IgD-negative memory B cell (primary cell): ENCODE measurements at regions not wholly inside any gene's neighbourhood (a gene's known extent, or its start where the extent isn't known, plus 50 kb on each side); places are given as distances from the start of the nearest gene placed in this dataset.
A peak's percentile ranks its signal among the peaks of the same experiment; 100 is the strongest.
"Not testable (repeated sequence)": the region's sequence is repeated elsewhere in the genome, so short reads cannot be mapped to it uniquely, and the experiment has no call there.

Source experiments
- H3K27ac Mint-ChIP-seq, 3 donors: one replicate each; pipeline ENCODE4 v1.8.0; 2020 to 2022; ENCODE audit warnings: mild to moderate bottlenecking in 3 of 3, mixed read lengths in 3 of 3, moderate library complexity in 1 of 3
- H3K27me3 Mint-ChIP-seq: one replicate; pipeline ENCODE4 v1.8.0; 2021; ENCODE audit warnings: mixed read lengths
- H3K36me3 Mint-ChIP-seq: one replicate; pipeline ENCODE4 v1.8.0; 2020; ENCODE audit warnings: mild to moderate bottlenecking, mixed read lengths
- H3K4me1 Mint-ChIP-seq, 3 donors: one replicate each; pipeline ENCODE4 v1.8.0; 2020 to 2022; ENCODE audit warnings: mixed read lengths in 3 of 3, mild to moderate bottlenecking in 1 of 3
- H3K4me3 Mint-ChIP-seq, 4 donors: one replicate each; pipeline ENCODE4 v1.8.0; 2020 to 2022; ENCODE audit warnings: mild to moderate bottlenecking in 4 of 4, mixed read lengths in 4 of 4, moderate library complexity in 3 of 4
- H3K9me3 Mint-ChIP-seq, 3 donors: one replicate each; pipeline ENCODE4 v1.8.0; 2020 to 2021; ENCODE audit warnings: mixed read lengths in 3 of 3, mild to moderate bottlenecking in 1 of 3

GRCh38 chr14:106675716-106676115, 1149.3 kb downstream of the TMEM121 start:
- not testable (repeated sequence) for H3K27ac Mint-ChIP-seq, H3K4me3 Mint-ChIP-seq, H3K9me3 Mint-ChIP-seq, H3K36me3 Mint-ChIP-seq, H3K4me1 Mint-ChIP-seq
- peaks cover 31% of the 10 kb centered on the region for H3K27me3 Mint-ChIP-seq

GRCh38 chr14:106679776-106680175, 1153.4 kb downstream of the TMEM121 start:
- Mint-ChIP-seq H3K27ac (no peak overlapping the region), H3K9me3 (peaks cover 0 to 3% (median 0%) of the 10 kb centered on the region in 3 donors), H3K36me3 (no peaks in the 10 kb centered on the region), H3K4me1 (peaks cover 5 to 12% (median 8%) of the 10 kb centered on the region in 3 donors), H3K4me3 (no peak overlapping the region), H3K27me3 (peaks cover 27% of the 10 kb centered on the region)

- no peak overlapping the region for H3K27ac Mint-ChIP-seq
- H3K4me3 Mint-ChIP-seq = peak overlapping the region in 1 of 4 donors; percentile 4
- peaks cover 5 to 17% (median 12%) of the 10 kb centered on the region in 3 donors for H3K4me1 Mint-ChIP-seq
- H3K36me3 Mint-ChIP-seq = no peaks in the 10 kb centered on the region
- H3K27me3 Mint-ChIP-seq = peaks cover 31% of the 10 kb centered on the region
- H3K9me3 Mint-ChIP-seq = peaks cover 0 to 3% (median 0%) of the 10 kb centered on the region in 3 donors
Measured at GRCh38 chr14:106681161-106681560, 1154.8 kb downstream of the TMEM121 start.

GRCh38 chr14:106681568-106681967, 1155.2 kb downstream of the TMEM121 start:
- H3K4me1 Mint-ChIP-seq = peaks cover 5 to 17% (median 12%) of the 10 kb centered on the region in 3 donors
- peaks cover 29% of the 10 kb centered on the region for H3K27me3 Mint-ChIP-seq
- H3K9me3 Mint-ChIP-seq = peaks cover 0 to 3% (median 0%) of the 10 kb centered on the region in 3 donors
- H3K27ac Mint-ChIP-seq = no peak overlapping the region
- H3K4me3 Mint-ChIP-seq = no peak overlapping the region
- no peaks in the 10 kb centered on the region for H3K36me3 Mint-ChIP-seq

GRCh38 chr14:106683631-106684030, 1157.2 kb downstream of the TMEM121 start:
- Mint-ChIP-seq H3K4me1 (peaks cover 5 to 17% (median 14%) of the 10 kb centered on the region in 3 donors), H3K4me3 (no peak overlapping the region), H3K27ac (no peak overlapping the region), H3K36me3 (no peaks in the 10 kb centered on the region), H3K9me3 (peaks cover 0 to 3% (median 0%) of the 10 kb centered on the region in 3 donors), H3K27me3 (peaks cover 26% of the 10 kb centered on the region)

- no peak overlapping the region for H3K27ac Mint-ChIP-seq
- peaks cover 0 to 3% (median 0%) of the 10 kb centered on the region in 3 donors for H3K9me3 Mint-ChIP-seq
- no peaks in the 10 kb centered on the region for H3K36me3 Mint-ChIP-seq
- peaks cover 10 to 24% (median 14%) of the 10 kb centered on the region in 3 donors for H3K4me1 Mint-ChIP-seq
- H3K27me3 Mint-ChIP-seq = peaks cover 16% of the 10 kb centered on the region
- H3K4me3 Mint-ChIP-seq = no peak overlapping the region
Measured at GRCh38 chr14:106686533-106686932, 1160.2 kb downstream of the TMEM121 start.

GRCh38 chr14:106690333-106690891, 1164.0 kb downstream of the TMEM121 start:
- no peak overlapping the region for H3K4me3 Mint-ChIP-seq
- no peak overlapping the region for H3K27ac Mint-ChIP-seq
- H3K36me3 Mint-ChIP-seq = no peaks in the 10 kb centered on the region
- H3K9me3 Mint-ChIP-seq = no peaks in the 10 kb centered on the region
- peaks cover 10 to 17% (median 11%) of the 10 kb centered on the region in 3 donors for H3K4me1 Mint-ChIP-seq
- peaks cover 8% of the 10 kb centered on the region for H3K27me3 Mint-ChIP-seq

- Mint-ChIP-seq H3K27ac (peak overlapping the region in 2 of 3 donors; percentile 4 to 59), H3K9me3 (no peaks in the 10 kb centered on the region), H3K4me1 (peaks cover 10 to 15% (median 12%) of the 10 kb centered on the region in 3 donors)
Measured at GRCh38 chr14:106691601-106692291, 1165.4 kb downstream of the TMEM121 start.

GRCh38 chr14:106694638-106695393, 1168.4 kb downstream of the TMEM121 start:
- Mint-ChIP-seq H3K4me1 (peaks cover 12 to 34% (median 17%) of the 10 kb centered on the region in 3 donors), H3K4me3 (peak overlapping the region; percentile 46 to 91 (median 63)), H3K27me3 (no peaks in the 10 kb centered on the region), H3K9me3 (no peaks in the 10 kb centered on the region), H3K27ac (peak overlapping the region in 2 of 3 donors; percentile 19 to 45), H3K36me3 (no peaks in the 10 kb centered on the region)

More at GRCh38 chr14:106691601-106692291, 1165.4 kb downstream of the TMEM121 start:
- Mint-ChIP-seq H3K27me3 (peaks cover 3% of the 10 kb centered on the region), H3K4me3 (no peak overlapping the region), H3K36me3 (no peaks in the 10 kb centered on the region)

GRCh38 chr14:106698620-106699267, 1172.4 kb downstream of the TMEM121 start:
- Mint-ChIP-seq H3K27ac (peak overlapping the region in 1 of 3 donors; percentile 93), H3K4me1 (peaks cover 12 to 31% (median 16%) of the 10 kb centered on the region in 3 donors), H3K4me3 (peak overlapping the region; percentile 47 to 93 (median 66))
- not testable (repeated sequence) for H3K36me3 Mint-ChIP-seq, H3K9me3 Mint-ChIP-seq, H3K27me3 Mint-ChIP-seq

- peaks cover 3 to 21% (median 8%) of the 10 kb centered on the region in 3 donors for H3K4me1 Mint-ChIP-seq
- H3K9me3 Mint-ChIP-seq, H3K4me3 Mint-ChIP-seq, H3K27me3 Mint-ChIP-seq, H3K36me3 Mint-ChIP-seq, H3K27ac Mint-ChIP-seq: not testable (repeated sequence)
Measured at GRCh38 chr14:106703651-106704050, 1177.3 kb downstream of the TMEM121 start.

GRCh38 chr14:106706488-106706887, 1180.1 kb downstream of the TMEM121 start:
- H3K4me3 Mint-ChIP-seq, H3K9me3 Mint-ChIP-seq, H3K36me3 Mint-ChIP-seq, H3K27ac Mint-ChIP-seq, H3K27me3 Mint-ChIP-seq: not testable (repeated sequence)
- H3K4me1 Mint-ChIP-seq = peaks cover 0 to 11% (median 5%) of the 10 kb centered on the region in 3 donors

- not testable (repeated sequence) for H3K27ac Mint-ChIP-seq, H3K4me3 Mint-ChIP-seq, H3K36me3 Mint-ChIP-seq, H3K9me3 Mint-ChIP-seq, H3K27me3 Mint-ChIP-seq
- H3K4me1 Mint-ChIP-seq = peaks cover 3 to 11% (median 11%) of the 10 kb centered on the region in 3 donors
Measured at GRCh38 chr14:106710187-106710586, 1183.8 kb downstream of the TMEM121 start.

- H3K27me3 Mint-ChIP-seq, H3K36me3 Mint-ChIP-seq, H3K9me3 Mint-ChIP-seq, H3K27ac Mint-ChIP-seq, H3K4me3 Mint-ChIP-seq: not testable (repeated sequence)
- H3K4me1 Mint-ChIP-seq = peaks cover 3 to 14% (median 11%) of the 10 kb centered on the region in 3 donors
Measured at GRCh38 chr14:106712513-106712912, 1186.1 kb downstream of the TMEM121 start.
